H1 (cell line): ENCODE measurements at regions not wholly inside any gene's neighbourhood (a gene's known extent, or its start where the extent isn't known, plus 50 kb on each side); places are given as distances from the start of the nearest gene placed in this dataset.

Experiments used
- ATF2 ChIP-seq: IDR thresholded peaks from 2 replicates; pipeline ENCODE4 v1.6.1; 2012; ENCODE audit warnings: low read length, inconsistent platforms
- CHD7 ChIP-seq: fragments of 300-600 bp; sonication (generic); IDR thresholded peaks from 2 replicates; pipeline ENCODE4 v1.7.1; 2012; ENCODE audit warnings: low read length, moderate library complexity, mild to moderate bottlenecking, inconsistent platforms; ENCODE audit not compliant: insufficient replicate concordance
- CTBP2 ChIP-seq: IDR thresholded peaks from 2 replicates; pipeline ENCODE4 v1.7.0; 2011; ENCODE audit warnings: borderline replicate concordance, mild to moderate bottlenecking, moderate library complexity, mixed read lengths, low read length; ENCODE audit not compliant: insufficient read depth, insufficient read length
- EP300 ChIP-seq, 2 experiments: IDR thresholded peaks; 1 replicate in 1 of 2; 2 replicates in 1 of 2; pipeline ENCODE4 v1.6.1; 2011 to 2012; ENCODE audit warnings: low read depth in 2 of 2, low read length in 2 of 2, mild to moderate bottlenecking in 2 of 2, borderline replicate concordance in 1 of 2, inconsistent platforms in 1 of 2, moderate library complexity in 1 of 2
- GTF2F1 ChIP-seq: IDR thresholded peaks from 2 replicates; pipeline ENCODE4 v1.6.1; 2012; ENCODE audit warnings: low read depth, low read length, improper control_type of control experiment, borderline replicate concordance
- KDM1A ChIP-seq: fragments of 200-600, 300-600 bp; sonication (generic); IDR thresholded peaks from 2 replicates; pipeline ENCODE4 v1.7.1; 2016; ENCODE audit warnings: mild to moderate bottlenecking, low read length, borderline replicate concordance
- RNF2 ChIP-seq: fragments of 200-900, 300-1000 bp; sonication (generic); IDR thresholded peaks from 2 replicates; pipeline ENCODE4 v1.7.1; 2016; ENCODE audit warnings: borderline replicate concordance, low read depth, mild to moderate bottlenecking, antibody characterized with exemption, low read length; ENCODE audit not compliant: poor library complexity, severe bottlenecking; ENCODE audit errors: missing control alignments

- TF ChIP-seq CHD7 = no peak
- TF ChIP-seq GTF2F1 = no peak
- TF ChIP-seq CTBP2 = no peak
- TF ChIP-seq KDM1A = no peak
- no peak for TF ChIP-seq RNF2
- no peak for TF ChIP-seq ATF2
- TF ChIP-seq EP300 (IDR thresholded peaks at IDR 0.05; ENCODE audit: borderline replicate concordance in 1 of 2, low read depth in 2 of 2, low read length in 2 of 2) = no peak
Observed at GRCh38 chr6:62808565-62809293, 402.5 kb upstream of the FKBP1C start (continued).
